ENCODE measurements at regions not wholly inside any gene's neighbourhood (a gene's known extent, or its start where the extent isn't known, plus 50 kb on each side); places are given as distances from the start of the nearest gene placed in this dataset.

DNA sequence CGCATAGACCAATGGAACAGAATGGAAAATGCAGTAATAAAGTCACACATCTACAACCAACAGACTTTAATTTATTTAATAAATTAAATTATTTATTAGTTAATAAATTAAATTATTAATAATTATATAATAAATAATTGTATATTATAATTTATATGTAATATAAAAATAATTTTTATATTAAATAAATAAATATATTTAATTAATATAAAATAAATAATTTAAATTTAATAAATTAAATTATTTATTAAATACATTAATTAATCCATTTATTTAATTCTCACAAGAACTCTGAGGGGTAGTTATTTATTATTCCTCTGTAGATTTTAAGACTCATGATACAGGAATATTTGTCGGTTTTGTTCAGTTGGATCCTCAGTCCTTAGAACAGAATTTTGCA lies 176.1 kb upstream of the ADAMTS19 start:
- TF ChIP-seq YY1 (IDR thresholded peaks at IDR 0.05; ENCODE audit: insufficient read depth, insufficient read length) (no peak), SUZ12 (IDR thresholded peaks at IDR 0.05; ENCODE audit: extremely low read depth, insufficient read depth, insufficient read length) (no peak), ZNF274 (IDR thresholded peaks at IDR 0.05; ENCODE audit: low read depth, low read length) (no peak)
